Suppressor macrophage treated with lipopolysaccharide for 4 hours (primary cell): ENCODE measurements at regions not wholly inside any gene's neighbourhood (a gene's known extent, or its start where the extent isn't known, plus 50 kb on each side); places are given as distances from the start of the nearest gene placed in this dataset.

Experiments
- DNase-seq: peaks from one replicate; pipeline ENCODE4 v3.0.0-alpha.2; 2020

DNA sequence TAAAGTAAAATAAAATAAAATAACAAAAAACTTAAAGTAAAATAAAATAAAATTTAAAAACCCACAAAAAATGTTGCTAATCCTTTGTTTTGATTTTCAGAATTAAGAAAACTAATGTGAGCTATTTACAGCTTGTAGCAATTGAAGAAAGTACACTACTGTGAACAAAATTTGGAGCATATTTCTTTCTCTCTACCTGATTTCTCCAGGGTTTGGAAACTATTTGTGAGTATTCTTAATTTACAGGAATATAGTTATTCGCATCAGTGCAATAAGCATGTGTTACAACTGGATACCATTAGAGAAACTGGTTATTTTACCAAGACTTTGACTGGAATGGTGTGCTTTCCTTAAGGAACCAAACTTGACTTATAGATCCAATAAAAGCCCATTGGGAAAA lies 86.1 kb upstream of the CNOT2 start:
- no peak for DNase-seq

DNA sequence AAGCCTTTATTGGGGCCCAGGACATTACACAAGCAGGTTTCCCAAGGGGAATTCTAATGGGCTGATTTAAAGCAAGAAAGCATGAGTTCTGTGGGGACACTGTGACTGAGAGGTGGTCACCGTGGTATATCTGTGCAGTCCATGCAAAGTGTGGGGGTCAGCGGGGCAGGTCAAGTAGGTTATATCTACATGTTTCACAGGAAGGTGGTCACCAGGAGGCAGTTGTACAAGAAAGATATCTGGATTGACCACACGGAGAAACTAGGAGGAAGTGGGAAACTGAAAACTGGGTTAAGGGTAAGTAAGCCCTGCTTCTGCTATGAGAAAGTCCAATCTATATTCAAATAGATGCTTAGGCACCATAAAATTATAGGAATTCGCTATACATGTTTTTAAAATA lies 77.8 kb upstream of the CNOT2 start:
- no peak for DNase-seq

GRCh38 chr12:70176290-70176689 lies 66.9 kb upstream of the CNOT2 start:
- DNase-seq, result no peak

DNA sequence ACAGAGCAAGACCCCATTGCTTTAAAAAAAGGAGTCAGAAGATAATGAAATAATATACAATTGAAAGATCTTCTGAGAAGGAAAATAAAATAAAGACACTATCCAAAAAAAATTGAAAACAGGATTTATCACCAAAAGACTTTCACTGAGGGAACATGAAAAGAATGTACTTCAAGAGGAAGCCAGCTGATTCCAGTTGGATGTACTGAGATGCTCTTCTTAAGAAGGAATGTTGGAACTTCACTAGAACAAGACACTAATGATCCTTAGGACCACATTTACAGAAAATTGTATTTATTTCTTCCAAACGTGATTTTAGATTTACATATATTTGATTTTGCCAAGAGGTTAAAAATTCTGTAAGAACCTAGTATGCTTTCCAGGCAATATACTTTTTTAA lies 65.6 kb upstream of the CNOT2 start:
- DNase-seq, result no peak

DNA sequence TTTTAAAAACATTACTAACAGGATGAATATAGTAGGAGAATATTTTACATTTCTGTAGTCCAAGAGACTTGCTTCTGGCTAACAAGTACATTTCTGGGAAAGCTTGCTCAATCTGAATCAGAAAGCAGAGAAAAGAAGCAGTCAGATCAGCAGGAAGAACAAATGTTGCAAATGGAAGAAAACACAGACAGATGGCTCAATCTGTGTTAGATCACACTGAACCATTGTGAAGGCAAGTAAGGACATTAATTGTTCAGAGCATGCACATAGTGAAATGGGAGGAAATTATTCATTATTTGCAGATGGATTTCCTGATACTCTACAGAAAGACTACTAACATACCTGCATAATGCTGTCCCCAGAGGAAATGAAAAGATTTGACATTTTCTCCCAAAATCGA lies 65.2 kb upstream of the CNOT2 start:
- no peak for DNase-seq

GRCh38 chr12:70180130-70180529 lies 63.1 kb upstream of the CNOT2 start:
- DNase-seq, result no peak

- no peak for DNase-seq
Observed at GRCh38 chr12:70185301-70185700, 57.9 kb upstream of the CNOT2 start.

GRCh38 chr12:70186436-70186835 lies 56.8 kb upstream of the CNOT2 start:
- no peak for DNase-seq

GRCh38 chr12:70190262-70191010 lies 52.8 kb upstream of the CNOT2 start:
- no peak for DNase-seq
